ENCODE measurements at regions not wholly inside any gene's neighbourhood (a gene's known extent, or its start where the extent isn't known, plus 50 kb on each side); places are given as distances from the start of the nearest gene placed in this dataset.

DNA sequence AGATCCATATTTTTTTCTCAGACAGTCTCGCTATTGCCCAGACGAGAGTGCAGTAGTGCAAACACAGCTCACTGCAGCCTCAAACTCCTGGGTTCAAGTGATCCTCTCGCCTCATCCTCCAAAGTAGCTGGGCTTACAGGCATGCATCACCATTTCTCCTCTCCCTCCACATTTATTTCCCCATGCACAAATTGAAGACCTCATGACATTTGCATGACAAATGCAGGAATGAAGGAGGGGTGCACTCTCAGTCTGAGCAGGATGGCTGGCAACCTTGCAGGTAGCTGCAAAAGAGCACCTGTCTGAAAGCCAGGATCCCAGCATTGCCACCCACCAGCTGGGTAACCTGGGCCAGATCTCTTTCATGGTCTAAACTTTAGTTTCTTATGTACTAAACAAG, 111.2 kb downstream of the SH3TC2 start:
- Histone ChIP-seq H3K27me3 (no peaks in the 10 kb centered on the region), H4K20me1 (no peaks in the 10 kb centered on the region), H3K27ac (no peak overlapping the region), H3K9me3 (replicated peaks in 1 of 11) (no peaks in the 10 kb centered on the region), H3K36me3 (no peaks in the 10 kb centered on the region), H3K4me3 (no peak overlapping the region), H3K9ac (no peak overlapping the region), H3K4me2 (no peak overlapping the region), H3K4me1 (peaks cover 0 to 7% (median 0%) of the 10 kb centered on the region in 10 experiments; a peak in 2 of 20 replicates)
- TF ChIP-seq Cebpa-rat (IDR thresholded peaks at IDR 0.05), result no peak

DNA sequence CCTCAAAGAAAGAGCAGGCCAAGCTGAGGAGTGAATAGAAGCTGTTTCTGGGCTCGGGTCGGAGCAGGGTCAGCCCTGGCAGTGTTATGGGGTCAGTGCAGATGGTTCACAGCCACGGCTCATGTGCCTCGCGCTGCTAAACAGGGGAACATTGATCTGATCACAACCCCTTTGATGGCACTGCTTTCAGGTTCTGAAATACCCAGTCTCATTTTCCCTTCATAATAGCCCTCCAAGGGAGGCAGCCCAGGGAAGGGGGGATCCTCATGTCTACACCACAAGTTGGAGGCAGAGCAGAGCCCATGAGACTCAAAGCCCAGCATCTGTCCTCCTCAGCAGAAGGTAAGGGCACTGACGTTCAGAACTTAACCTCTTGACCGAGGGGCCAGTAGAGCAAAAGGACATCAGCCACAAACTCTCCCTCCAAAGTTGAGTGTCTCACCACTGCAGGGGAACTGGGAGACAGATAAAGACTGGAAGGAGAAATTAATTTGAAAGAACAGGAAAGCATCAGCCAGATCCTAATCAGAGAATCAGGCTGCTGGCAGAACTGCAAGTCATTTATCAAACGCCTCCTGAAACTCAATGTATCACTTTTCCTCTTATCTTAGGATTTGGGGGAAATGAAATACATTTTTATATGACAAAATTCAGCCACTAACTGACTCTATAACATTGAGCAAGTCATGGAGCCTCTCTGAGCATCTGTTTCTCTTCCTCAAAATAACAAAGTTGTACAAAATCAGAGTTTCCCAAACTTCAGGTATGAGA, 110.6 kb downstream of the SH3TC2 start:
- TF ChIP-seq Cebpa-rat (IDR thresholded peaks at IDR 0.05), result no peak
- H3K4me3 ChIP-seq, result no peak overlapping the region
- H3K9ac ChIP-seq, result no peak overlapping the region
- H3K36me3 ChIP-seq, result no peaks in the 10 kb centered on the region
- H3K4me1 ChIP-seq, result peaks cover 0 to 7% (median 0%) of the 10 kb centered on the region in 10 experiments; a peak in 2 of 20 replicates
- no peaks in the 10 kb centered on the region for H3K27me3 ChIP-seq
- H3K9me3 ChIP-seq (replicated peaks in 1 of 11), result no peaks in the 10 kb centered on the region
- no peaks in the 10 kb centered on the region for H4K20me1 ChIP-seq
- H3K4me2 ChIP-seq, result no peak overlapping the region; a peak in 1 of 22 replicates
- no peak overlapping the region; a peak in 1 of 22 replicates for H3K27ac ChIP-seq

DNA sequence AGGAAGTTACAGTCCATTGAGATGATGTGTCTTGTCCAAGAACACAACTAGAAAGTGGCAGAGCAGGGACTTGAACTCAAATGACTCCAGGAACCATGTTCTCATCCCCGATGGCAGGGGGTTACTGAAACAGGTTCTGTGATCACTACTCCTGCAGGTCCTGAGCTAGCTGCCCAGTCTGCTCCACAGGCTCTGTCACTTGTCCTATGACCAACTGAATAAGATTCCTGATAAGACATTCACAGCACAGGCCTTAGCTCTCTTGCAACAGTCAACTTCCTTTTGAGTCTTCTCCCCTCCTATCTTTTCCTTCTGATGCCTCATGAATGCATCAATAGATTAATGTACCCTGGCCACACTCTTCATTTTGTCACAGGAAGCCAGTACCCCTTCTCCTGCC, 109.2 kb downstream of the SH3TC2 start:
- Histone ChIP-seq H3K4me2 (no peak overlapping the region), H3K9me3 (replicated peaks in 1 of 11) (no peaks in the 10 kb centered on the region), H3K4me3 (no peak overlapping the region), H3K4me1 (peaks cover 0 to 13% (median 4%) of the 10 kb centered on the region in 10 experiments; a peak in 8 of 20 replicates), H3K27ac (no peak overlapping the region), H3K27me3 (no peaks in the 10 kb centered on the region), H3K9ac (no peak overlapping the region), H3K36me3 (no peaks in the 10 kb centered on the region), H4K20me1 (no peaks in the 10 kb centered on the region)
- TF ChIP-seq Cebpa-rat (IDR thresholded peaks at IDR 0.05), result no peak

All from BLaER1 treated with 17β-estradiol and CSF1 and Interleukin-3, amounts not matched to agents 10 nM and 100 nM (cell line).